GM12891 (cell line): ENCODE measurements at regions not wholly inside any gene's neighbourhood (a gene's known extent, or its start where the extent isn't known, plus 50 kb on each side); places are given as distances from the start of the nearest gene placed in this dataset.

Experiments
- POLR2A ChIP-seq: IDR thresholded peaks from 2 replicates; pipeline ENCODE4 v1.6.1; 2011; ENCODE audit warnings: low read depth, low read length, control low read depth
- POLR2AphosphoS5 ChIP-seq: IDR thresholded peaks from 2 replicates; pipeline ENCODE4 v1.6.1; 2011; ENCODE audit warnings: low read depth, low read length, control low read depth
- TAF1 ChIP-seq: IDR thresholded peaks from 2 replicates; pipeline ENCODE4 v1.6.1; 2011; ENCODE audit warnings: low read depth, low read length, control low read depth

- TF ChIP-seq TAF1 (no peak), POLR2A (no peak), POLR2AphosphoS5 (no peak)
Observed at GRCh38 chr7:12757443-12757842, 70.0 kb downstream of the ARL4A start.
